NCI-H1417 (cell line): ENCODE measurements at regions not wholly inside any gene's neighbourhood (a gene's known extent, or its start where the extent isn't known, plus 50 kb on each side); places are given as distances from the start of the nearest gene placed in this dataset.

Experiments
- DNase-seq, 3 experiments: peaks; one replicate each; lab custom pipeline; 2025; lab: John Stamatoyannopoulos, UW

DNA sequence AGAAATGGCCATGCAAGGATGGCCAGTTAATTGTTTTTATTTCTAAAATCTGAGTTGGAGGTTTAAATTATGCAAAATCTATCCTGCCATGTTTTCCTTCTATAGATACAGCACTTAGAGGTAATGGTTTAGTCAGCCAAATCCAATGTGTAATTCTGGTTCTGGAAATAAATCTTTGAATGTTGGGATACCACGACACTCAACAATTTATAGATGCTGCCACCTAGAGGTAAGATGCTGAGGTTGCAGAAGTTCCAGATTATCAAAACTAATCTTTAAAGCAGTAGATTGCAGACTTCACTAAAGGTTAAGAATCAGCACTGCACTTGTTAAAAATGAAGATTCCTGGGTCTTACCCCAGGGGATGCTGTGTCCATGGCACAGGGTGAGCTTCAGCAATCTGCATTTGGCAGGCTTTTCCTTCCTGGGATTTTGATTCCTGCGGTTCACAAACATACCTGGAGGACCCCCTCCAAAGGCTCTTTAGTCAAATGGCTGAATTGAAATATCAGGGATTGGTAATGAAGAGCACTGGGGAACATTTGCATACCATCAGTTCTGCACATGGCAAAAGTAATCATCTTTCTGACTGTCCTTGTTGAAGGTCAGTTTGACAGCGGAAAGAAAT lies 53.4 kb upstream of the ANO4 start:
- peak; percentile 45 to 73 (median 72) for DNase-seq

- no peak for DNase-seq
Measured at GRCh38 chr12:100743060-100743459, 51.5 kb upstream of the ANO4 start.
